OCI-LY7 (cell line): ENCODE measurements at regions not wholly inside any gene's neighbourhood (a gene's known extent, or its start where the extent isn't known, plus 50 kb on each side); places are given as distances from the start of the nearest gene placed in this dataset.

Experiments used
- BruUV-seq: library from RNA; stranded (reverse); fragments of 400-500 nt; replicated peaks from 2 replicates; lab custom pipeline; 2021; lab: Mats Ljungman, UMichigan
- CTCF ChIA-PET: fragments of 300-600 bp; sonication (Branson Sonifier 250); formaldehyde crosslinking; loops from one replicate; lab custom pipeline; 2022; ENCODE audit warnings: antibody characterized with exemption; ENCODE audit not compliant: unreplicated experiment; lab: Charles Lee
- POLR2A ChIA-PET: fragments of 300-600 bp; sonication (Branson Sonifier 250); formaldehyde crosslinking; loops from one replicate; lab custom pipeline; 2022; ENCODE audit warnings: antibody characterized with exemption; lab: Charles Lee
- DNase-seq: peaks from one replicate; pipeline ENCODE4 v3.0.0-alpha.2; 2015; ENCODE audit warnings: low spot score
- H2AFZ ChIP-seq: fragments of 200-600 bp; sonication (generic), shearing (Covaris generic); 2 replicates; pipeline ENCODE4 v1.6.1; 2014; ENCODE audit warnings: mild to moderate bottlenecking, antibody characterized with exemption, low read length, moderate library complexity
- H3K27ac ChIP-seq: fragments of 200-600 bp; sonication (generic); 2 replicates; pipeline ENCODE4 v1.5.1; 2014; ENCODE audit warnings: mixed run types, low read depth, mild to moderate bottlenecking, moderate library complexity, low read length, inconsistent platforms; ENCODE audit not compliant: poor library complexity, severe bottlenecking
- H3K36me3 ChIP-seq: fragments of 200-600 bp; sonication (generic); 2 replicates; pipeline ENCODE4 v1.6.1; 2014; ENCODE audit warnings: mild to moderate bottlenecking, antibody characterized with exemption, low read length, moderate library complexity, mixed read lengths; ENCODE audit not compliant: insufficient read depth
- H3K4me1 ChIP-seq: fragments of 200-600 bp; sonication (generic); 2 replicates; pipeline ENCODE4 v1.5.1; 2014; ENCODE audit warnings: mild to moderate bottlenecking, low read length; ENCODE audit not compliant: insufficient read depth, poor library complexity, severe bottlenecking
- H3K4me2 ChIP-seq: fragments of 200-600 bp; sonication (generic); 2 replicates; pipeline ENCODE4 v1.6.1; 2014; ENCODE audit warnings: mild to moderate bottlenecking, low read length
- H3K4me3 ChIP-seq: fragments of 200-600 bp; sonication (generic); 2 replicates; pipeline ENCODE4 v1.5.1; 2014; ENCODE audit warnings: mild to moderate bottlenecking, low read depth, low read length; ENCODE audit not compliant: poor library complexity, severe bottlenecking
- H3K79me2 ChIP-seq: fragments of 200-600 bp; sonication (generic); 2 replicates; pipeline ENCODE4 v1.6.1; 2016; ENCODE audit warnings: low read depth, mild to moderate bottlenecking, low read length, moderate library complexity, mixed read lengths; ENCODE audit not compliant: insufficient read depth
- H3K9me2 ChIP-seq: fragments of 200-600 bp; sonication (generic); 2 replicates; pipeline ENCODE4 v1.6.1; 2016; ENCODE audit warnings: mild to moderate bottlenecking, low read length, mixed read lengths; ENCODE audit not compliant: insufficient read depth
- H3K9me3 ChIP-seq: fragments of 200-600 bp; sonication (generic); 2 replicates; pipeline ENCODE4 v1.6.1; 2014; ENCODE audit warnings: mild to moderate bottlenecking, mixed run types, low read length, mixed read lengths
- H4K20me1 ChIP-seq: fragments of 200-600 bp; sonication (generic); 2 replicates; pipeline ENCODE4 v1.6.1; 2014; ENCODE audit warnings: mild to moderate bottlenecking, antibody characterized with exemption, low read length, moderate library complexity, mixed read lengths; ENCODE audit not compliant: insufficient read depth
- CTCF ChIP-seq: fragments of 200-600 bp; sonication (generic); conservative IDR thresholded peaks from 2 replicates; pipeline ENCODE4 v1.5.1; 2014; ENCODE audit warnings: mild to moderate bottlenecking, antibody characterized with exemption, low read length, moderate library complexity, mixed read lengths
- EZH2phosphoT487 ChIP-seq: fragments of 200-600 bp; sonication (generic); IDR thresholded peaks from 2 replicates; pipeline ENCODE4 v1.6.1; 2018; ENCODE audit warnings: low read depth, borderline replicate concordance, mild to moderate bottlenecking, mixed run types, antibody characterized with exemption, low read length, moderate library complexity, mixed read lengths
- intact Hi-C: fragments of 100-400 bp; cut with micrococcal nuclease; formaldehyde crosslinking; loops from one replicate; pipeline ENCODE4 v1.10.0; 2022; ENCODE audit not compliant: unreplicated experiment

- H3K36me3 ChIP-seq: no peaks in the 10 kb centered on the region
- no peaks in the 10 kb centered on the region for H3K9me3 ChIP-seq
- H3K4me3 ChIP-seq: no peak overlapping the region
- no peak overlapping the region for H3K27ac ChIP-seq
- POLR2A ChIA-PET: no interaction called here
- DNase-seq: no peak
- no peaks in the 10 kb centered on the region for H3K9me2 ChIP-seq
- H3K4me2 ChIP-seq: no peak overlapping the region
- H3K79me2 ChIP-seq: no peaks in the 10 kb centered on the region
- H3K4me1 ChIP-seq: peaks cover 4% of the 10 kb centered on the region
- H4K20me1 ChIP-seq: no peaks in the 10 kb centered on the region
- no TSS peak for BruUV-seq
- TF ChIP-seq CTCF (no peak), EZH2phosphoT487 (no peak)
- H2AFZ ChIP-seq: no peak overlapping the region
- CTCF ChIA-PET: no interaction called here
- intact Hi-C loops: no loop called here
Measured at GRCh38 chr5:15027764-15028163, 156.2 kb upstream of the ANKH start.

DNA sequence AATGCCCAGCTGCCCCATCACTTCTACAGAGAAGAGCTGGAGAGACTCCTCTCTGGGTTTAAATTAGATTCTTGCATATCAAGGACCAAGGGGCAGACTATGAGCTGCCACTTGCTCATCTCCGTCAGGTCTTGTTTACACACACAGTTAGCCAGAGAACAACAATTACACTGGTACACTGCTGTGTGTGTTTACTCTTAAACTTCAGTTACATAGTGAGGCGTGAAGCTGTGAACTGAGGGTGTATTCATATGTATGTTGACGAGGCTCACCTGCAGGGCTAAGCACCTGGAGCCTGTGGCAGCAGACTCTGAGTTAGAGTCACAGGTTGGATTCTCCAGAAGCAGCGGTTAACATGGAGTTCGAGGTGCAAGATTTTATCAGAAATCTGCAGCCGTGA, 155.4 kb upstream of the ANKH start:
- Histone ChIP-seq H3K4me2 (no peak overlapping the region), H3K9me2 (no peaks in the 10 kb centered on the region), H3K27ac (no peak overlapping the region), H3K9me3 (no peaks in the 10 kb centered on the region), H3K4me3 (no peak overlapping the region), H3K36me3 (no peaks in the 10 kb centered on the region), H3K79me2 (no peaks in the 10 kb centered on the region), H2AFZ (no peak overlapping the region), H4K20me1 (no peaks in the 10 kb centered on the region), H3K4me1 (peaks cover 4% of the 10 kb centered on the region)
- ChIA-PET POLR2A (no interaction called here), CTCF (no interaction called here)
- intact Hi-C loops: no loop called here
- TF ChIP-seq CTCF (no peak), EZH2phosphoT487 (no peak)
- DNase-seq: no peak
- BruUV-seq: no TSS peak

- no peak overlapping the region for H3K4me2 ChIP-seq
- H3K9me3 ChIP-seq: no peaks in the 10 kb centered on the region
- intact Hi-C loops: no loop called here
- H3K36me3 ChIP-seq: no peaks in the 10 kb centered on the region
- no peaks in the 10 kb centered on the region for H4K20me1 ChIP-seq
- no peak overlapping the region for H2AFZ ChIP-seq
- H3K79me2 ChIP-seq: no peaks in the 10 kb centered on the region
- H3K4me1 ChIP-seq: peaks cover 4% of the 10 kb centered on the region
- DNase-seq: no peak
- no peak for TF ChIP-seq EZH2phosphoT487
- no peak overlapping the region for H3K4me3 ChIP-seq
- no peaks in the 10 kb centered on the region for H3K9me2 ChIP-seq
- no TSS peak for BruUV-seq
- no peak overlapping the region for H3K27ac ChIP-seq
- CTCF ChIA-PET: no interaction called here
- POLR2A ChIA-PET: no interaction called here
Measured at GRCh38 chr5:15026011-15026893, 154.7 kb upstream of the ANKH start.
